GM21381 (cell line): ENCODE measurements at regions not wholly inside any gene's neighbourhood (a gene's known extent, or its start where the extent isn't known, plus 50 kb on each side); places are given as distances from the start of the nearest gene placed in this dataset.

Source experiments
- ATAC-seq: cut with Tn5 transposase; IDR thresholded peaks from one replicate; pipeline ENCODE4 v1.9.1; 2021; ENCODE audit warnings: mild to moderate bottlenecking, moderate library complexity; ENCODE audit not compliant: unreplicated experiment

DNA sequence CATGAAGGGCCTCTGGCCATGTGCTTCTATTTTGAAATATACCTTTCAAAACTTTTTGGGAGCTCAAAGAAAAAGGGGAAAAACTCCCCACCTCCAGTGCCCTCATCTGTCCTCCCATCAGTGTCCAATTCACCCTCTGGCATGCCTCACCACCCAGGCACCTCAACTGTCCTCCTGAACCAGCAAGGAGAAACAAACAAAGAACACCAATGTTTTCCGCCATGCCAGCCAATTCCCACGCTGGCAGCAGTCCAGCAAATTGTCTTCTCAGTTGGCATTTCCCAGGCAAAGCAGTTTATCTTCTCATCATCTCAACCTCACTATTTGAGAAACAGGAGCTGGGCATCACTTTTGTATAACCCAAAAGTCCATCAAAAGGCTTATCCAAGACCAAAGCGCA, 496.9 kb downstream of the SOX6 start:
- ATAC-seq, result no peak

DNA sequence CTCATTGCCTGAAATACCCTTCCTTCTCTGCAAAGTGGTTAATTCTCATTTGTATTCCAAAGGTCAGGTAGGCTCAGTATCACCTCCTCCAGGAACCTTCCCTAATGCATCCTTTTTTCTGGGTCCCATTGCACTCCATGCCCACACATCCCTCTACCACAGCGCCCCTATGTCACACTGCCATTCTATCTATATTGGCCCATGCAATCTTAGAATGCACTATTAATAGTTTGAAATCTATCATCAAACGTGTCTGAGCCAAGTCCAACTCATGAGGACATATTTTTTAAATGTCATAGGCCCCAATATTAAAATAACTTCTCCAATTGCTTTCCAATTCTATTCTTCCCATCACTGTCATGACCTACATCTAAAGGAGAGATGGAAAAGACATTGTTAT, 495.1 kb downstream of the SOX6 start:
- no peak for ATAC-seq

DNA sequence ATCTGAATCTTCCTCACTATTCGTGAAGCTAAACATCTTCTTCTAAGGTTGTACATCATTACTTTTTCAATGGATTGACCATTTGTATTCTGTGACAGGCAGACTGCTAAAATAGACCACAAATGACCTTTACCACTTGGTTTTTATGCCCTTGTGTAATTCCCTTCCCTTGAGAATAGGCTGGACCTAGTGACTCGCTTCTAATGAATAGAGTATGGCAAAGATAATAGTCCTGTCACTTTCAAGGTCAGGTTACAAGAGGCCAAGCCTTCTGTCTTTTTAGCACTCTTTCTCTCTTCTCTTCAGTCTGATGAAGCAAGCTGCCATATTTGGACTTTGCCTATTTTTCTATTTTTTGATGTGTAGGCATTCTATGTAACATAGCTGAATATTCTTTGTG, 492.9 kb downstream of the SOX6 start:
- ATAC-seq, result no peak

DNA sequence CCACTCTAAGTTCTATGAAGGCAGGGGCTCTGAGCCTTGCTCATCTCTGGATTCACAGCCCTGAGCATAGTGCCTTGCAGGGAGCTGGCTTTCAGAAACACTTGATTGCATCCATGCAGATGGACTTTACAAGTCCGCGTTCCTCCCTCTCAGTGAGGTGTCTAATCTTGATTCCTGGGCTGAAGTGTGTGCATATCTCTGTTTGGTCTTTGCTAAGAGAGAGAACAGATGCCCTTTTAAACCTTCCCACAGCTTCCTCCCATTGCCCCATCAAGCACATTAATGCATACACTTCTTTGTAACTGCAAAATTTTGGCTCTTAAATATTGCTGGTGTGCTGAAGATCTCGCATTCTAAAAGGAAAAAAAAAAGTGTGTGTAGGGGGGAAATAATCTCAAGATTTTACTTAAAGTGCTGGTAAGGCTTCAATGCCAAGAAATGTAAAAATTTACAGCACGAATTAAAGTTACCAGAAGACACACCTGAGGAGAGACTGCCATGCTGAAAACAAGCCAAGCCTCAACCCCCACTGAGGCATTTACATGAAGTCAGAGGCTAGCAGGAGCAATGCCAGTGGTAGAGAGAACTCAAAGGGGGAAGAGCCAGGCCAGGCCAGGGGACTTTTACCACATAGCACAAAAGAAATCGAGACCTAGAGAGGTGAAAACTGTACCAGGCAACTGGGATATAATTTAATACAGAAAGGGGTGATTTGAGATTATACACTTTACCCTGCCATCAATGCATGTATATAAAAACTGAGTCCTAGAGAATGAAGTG, 492.1 kb downstream of the SOX6 start:
- no peak for ATAC-seq

DNA sequence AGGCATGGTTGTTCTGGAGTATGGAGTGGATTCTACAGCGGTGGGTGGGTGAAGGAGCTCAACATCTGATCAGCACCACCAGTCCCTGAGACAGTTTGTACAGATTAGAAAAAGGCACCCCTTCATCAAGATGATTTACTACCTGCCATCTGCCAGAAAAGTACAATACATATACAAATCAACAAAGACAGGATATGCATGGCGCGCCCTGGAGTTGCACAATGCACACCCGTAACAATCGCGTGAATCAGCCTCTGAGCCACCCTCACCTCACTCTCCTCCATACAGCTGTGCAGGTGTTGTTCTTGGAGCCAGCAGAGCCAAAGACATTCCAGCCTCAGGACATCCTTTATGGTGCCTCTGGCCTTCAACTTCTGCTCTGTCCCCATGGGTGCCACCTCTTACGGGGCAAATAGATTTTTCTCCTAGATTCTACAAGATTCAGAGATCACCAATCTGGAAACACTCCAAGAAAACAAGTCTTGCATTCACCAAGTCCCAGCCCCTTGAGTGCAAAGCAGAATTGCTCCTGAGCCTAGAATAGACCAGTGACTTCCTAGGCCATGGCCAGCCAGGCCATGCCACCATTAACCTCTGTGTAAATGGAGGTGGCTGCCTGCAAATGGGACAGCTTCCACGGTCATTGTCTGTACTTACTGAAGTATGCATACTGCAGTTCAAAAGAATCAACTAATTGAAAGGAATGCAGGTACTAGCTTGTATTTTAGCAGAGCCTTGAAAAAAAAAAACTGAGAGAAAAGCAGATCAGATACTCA, 490.9 kb downstream of the SOX6 start:
- no peak for ATAC-seq

DNA sequence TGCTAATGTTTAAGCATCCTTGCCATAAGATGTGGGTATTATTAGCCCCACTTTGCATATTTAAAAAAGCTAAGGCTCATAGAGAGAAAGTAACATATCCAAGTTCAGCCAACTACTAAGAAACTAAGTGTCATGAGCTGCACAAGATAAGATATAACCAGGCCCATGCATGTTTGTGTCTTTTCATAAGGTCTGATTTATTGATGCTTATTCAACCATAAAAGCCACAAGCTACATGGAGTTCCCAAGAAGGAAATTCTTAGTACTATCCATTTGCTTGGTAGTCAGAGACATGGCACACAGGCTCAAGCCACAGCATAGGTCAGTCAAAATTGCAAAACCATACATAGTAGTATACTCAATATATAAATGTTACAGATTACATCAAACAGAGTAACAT, 488.5 kb downstream of the SOX6 start:
- no peak for ATAC-seq

DNA sequence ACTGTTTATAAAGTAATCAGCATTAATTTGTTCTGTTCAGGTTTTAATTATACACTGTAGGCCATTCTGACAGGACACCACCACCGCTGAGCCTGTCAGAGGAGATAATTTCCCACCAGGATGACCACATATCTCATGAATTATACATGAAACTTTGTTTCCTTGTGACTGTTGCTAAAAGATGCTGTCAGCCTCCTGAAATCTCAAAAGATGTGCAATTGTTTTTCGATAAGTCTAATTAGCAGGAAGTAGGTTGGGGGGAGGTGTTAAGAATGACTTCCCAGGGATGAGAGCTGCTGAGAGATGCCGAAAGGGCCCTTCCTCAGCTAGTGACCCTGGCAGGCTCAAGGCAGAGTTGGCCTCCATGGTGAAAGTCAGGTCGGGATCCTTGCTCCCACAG, 485.4 kb downstream of the SOX6 start:
- ATAC-seq, result no peak

DNA sequence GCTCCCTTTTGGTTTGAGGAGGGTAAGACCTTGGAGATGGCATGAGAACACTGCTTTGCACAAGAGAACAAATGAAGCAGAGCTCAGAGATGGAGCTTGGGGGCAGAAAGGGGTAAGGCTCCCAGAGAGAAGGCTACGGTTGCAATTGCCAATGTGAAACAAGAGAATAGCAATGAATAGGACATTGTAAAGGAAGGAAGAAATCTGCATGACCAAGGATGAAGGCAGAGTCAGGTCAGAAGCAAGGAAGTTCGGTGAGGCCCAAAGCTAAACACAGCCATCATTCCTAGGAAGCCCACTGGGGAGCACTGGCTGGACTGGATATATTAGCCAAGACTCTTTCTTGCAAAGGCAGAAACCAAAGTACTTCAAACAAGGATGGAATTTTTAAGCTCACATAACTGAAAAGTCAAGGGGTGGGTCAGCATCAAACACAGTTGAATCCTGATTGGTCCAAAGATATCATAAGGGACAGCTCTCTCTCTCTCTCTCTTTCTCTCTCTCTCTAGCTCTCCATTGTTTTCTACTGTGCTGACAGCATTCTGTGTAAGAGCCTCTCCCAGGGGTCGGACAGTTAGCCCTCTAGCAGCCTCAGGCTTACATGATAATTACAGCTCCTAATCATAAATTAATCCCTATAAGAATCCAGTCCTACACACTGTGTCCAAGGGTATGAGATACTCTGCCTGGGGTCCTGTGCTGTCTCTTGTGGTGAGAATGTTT, 484.3 kb downstream of the SOX6 start:
- no peak for ATAC-seq

DNA sequence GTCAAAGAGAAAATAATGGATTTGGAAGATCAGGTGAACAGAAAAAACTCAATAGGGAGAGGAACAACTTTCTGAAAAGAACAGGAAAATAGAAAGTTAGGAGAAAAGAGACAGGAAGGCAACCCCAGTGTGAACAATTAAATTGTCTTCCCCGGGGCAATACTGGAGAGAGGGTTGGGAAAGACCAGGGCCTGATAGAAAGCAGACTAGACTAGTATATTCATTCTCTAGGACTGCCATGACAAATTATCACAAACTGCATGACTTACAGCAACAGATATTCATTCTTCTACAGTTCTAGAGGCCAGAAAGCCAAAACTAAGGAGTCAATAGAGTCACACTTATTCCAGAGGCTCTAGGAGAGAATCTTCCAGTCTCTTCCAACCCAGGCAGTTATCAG, 482.8 kb downstream of the SOX6 start:
- ATAC-seq, result no peak

DNA sequence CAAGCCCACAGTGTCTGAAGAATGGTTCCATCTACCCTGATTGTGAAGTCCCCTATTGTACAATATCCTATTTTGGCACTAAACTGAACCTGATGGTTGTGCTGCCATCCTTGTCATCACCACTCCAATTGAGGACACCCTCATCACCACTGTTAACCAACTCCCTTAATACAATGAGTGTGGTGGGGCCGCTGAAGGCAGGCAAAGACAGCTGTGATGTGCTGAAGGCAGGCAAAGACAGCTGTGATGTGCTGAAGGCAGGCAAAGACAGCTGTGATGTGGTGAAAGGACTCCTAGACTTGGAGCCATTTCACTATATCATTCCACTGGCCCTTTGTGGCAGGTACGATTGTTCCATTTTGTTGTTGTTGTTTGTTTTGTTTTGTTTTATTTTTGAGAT, 481.6 kb downstream of the SOX6 start:
- ATAC-seq, result no peak

DNA sequence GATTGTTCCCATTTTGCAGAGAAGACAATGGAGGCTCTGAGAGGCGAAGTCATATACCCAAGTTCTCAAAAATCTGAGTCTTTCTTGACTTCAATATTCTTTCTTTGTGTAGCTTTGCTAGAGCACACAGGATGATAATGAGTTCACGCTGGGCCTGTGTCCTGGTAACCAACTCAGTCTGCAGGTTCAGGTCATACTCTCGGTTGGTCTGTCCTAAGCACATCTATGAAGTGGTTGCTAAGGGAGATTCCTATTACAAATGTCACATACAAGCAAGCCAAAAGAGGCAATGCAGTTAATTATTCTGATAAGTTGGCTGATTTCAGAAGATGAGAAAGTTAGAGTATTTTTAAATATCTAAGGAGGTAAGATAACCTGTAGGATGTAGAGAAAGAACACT, 481.0 kb downstream of the SOX6 start:
- ATAC-seq, result no peak

DNA sequence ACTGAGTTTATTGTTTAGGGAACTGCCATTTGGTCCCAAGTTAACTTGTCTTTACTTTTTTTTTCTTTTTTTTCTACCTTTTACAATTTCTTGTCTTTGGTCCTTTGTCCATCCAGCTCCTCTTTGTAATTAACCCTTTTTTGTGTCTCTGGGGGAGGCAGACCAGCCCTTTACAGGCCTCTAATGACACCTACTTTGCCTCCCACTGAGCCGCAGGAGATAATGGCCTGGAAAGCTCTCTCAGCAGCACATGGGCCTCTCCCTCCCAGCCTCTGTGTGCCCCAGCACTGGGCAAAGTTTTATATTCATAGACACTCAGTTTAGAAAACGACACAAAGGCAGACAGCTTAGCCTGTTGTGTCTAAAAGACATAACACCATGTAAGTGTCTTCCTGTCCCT, 480.4 kb downstream of the SOX6 start:
- no peak for ATAC-seq

DNA sequence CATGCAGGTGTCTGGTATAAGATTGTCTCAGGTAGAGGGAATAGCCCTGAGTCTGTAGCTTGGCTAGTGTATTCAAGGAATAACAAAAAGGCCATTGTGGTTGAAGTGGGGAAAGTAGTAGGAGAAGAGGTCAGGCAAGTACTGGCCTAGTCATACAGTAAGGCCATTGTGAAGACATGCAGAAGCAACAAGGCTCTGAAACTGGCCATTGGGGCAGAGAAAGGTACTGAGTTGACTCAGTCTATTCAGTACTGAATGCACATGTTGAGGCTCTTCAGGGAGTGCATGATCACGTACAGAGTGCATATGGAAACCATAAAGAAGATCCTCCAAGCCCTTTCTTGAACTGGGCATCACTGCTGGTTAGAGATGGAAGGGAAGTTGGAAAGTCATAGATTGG, 477.6 kb downstream of the SOX6 start:
- no peak for ATAC-seq

DNA sequence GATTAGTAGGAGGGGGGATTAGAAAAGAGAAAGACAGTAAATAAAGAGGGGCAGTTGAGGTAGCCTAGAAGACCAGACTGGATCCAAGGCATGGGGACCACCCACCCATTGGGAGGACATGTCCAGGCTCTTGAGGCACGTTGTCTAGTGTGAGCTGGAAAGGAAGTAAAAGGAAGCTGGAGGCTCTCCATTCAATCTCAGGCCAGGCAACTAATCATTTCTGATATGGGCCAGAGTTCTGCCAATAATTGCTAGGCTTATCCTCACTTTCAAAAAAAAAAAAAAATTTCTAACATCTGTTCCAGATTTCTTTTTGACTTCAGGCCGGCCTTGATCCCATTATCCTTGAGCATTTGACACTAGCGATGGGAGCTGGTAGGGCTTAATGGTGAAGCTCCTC, 476.1 kb downstream of the SOX6 start:
- no peak for ATAC-seq

DNA sequence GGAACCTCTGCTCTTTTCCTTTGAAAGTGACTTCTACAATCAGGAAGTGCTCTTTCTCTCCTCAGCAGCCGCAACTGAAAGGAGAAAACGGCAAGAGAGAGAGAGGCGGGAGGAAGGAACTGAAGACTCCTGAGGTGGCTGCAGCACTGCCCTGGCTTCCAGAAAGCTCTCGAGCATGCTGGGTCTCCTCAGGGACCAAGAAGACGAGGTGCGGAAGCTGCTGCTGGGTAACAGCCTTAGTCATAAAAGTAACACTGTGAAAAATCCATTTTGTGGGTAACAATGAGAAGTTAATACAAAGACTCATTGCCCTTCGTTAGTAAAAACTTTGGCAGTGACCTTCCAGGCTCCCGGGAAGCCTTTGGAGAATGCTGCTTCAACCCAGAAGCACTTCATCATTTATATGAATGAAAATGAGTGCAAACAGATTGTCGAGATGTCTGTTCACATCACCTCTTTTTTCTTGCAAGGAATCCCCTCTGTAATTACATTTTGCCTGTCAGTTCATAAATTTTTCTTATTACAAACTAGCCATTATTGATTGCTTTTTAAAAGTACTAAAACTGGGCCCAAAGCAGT, 473.4 kb downstream of the SOX6 start:
- ATAC-seq, result no peak

DNA sequence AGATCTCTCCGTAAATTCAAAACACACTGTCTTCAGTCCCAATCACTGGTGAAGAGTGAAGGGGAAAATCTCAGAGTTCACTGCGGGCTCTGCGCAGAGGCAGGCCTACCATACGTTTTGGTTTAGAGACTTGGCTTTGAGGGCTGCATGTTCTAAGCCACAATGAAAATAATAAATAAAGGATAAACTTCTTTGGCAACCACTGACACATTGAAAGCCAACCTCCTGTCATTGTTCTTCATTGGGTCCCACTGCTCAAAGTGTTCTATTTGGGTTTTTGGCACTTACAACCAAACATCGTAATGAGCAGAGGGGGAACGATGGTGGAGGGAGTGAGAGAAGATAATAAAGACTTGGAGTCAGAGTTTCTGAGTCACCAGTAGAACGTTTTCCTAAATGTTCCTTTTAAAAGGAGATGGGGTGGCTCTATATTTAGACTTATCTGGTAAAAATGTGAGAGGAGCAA, 472.9 kb downstream of the SOX6 start:
- no peak for ATAC-seq

DNA sequence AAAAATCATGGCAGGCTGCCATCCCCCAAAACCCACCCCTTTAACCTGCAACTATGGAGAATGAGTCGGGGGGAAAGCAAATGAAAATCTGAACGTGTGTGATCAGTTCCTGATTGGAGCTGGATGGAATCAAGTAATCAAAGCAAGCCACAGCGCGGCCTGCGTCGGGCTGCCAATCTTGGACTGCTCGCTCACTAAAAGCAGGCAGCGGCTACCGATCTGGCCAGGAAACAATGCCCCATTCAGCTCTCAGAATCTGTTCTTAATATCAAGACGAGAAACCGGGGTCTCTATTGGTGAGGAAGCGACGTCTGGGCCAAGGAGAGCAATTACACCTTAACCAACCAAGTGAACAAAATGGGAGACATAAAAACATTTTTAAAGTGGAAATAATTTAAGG, 472.2 kb downstream of the SOX6 start:
- no peak for ATAC-seq

DNA sequence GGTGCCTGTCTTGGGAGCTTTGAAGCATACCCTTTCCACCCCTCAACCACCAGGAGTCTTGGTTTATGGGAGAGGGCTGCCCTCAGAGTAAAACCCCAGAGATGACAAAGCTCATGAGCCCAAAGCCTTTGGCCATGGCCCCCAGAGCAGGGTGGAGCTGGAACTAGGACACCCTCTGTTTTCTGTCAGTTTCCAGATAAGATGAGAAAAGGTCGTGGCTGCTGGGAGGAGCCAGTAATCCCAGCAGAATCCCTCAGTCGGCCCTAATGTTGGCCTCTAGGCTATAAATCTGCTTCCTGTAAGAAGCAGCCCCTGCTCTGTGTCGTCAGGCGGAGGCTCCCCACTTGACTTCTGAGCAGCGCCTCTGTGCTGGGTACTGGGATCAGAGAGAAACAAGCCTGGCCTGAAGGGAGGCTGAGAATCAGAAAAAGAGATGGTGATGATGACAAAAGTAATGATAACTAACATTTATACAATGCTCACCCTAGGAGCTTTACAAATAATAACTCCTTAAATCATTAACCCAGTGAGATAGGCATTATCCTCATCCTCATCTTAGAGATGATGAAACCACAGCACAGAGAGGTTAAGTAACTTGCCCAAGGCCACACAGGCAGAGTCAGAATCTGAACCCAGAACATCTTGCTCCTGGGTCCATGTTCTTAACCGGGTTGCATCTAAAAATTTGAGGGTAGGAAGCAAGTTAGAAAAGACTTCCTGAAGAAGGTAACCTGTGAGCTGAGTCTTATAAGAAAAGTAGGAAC, 471.4 kb downstream of the SOX6 start:
- no peak for ATAC-seq

DNA sequence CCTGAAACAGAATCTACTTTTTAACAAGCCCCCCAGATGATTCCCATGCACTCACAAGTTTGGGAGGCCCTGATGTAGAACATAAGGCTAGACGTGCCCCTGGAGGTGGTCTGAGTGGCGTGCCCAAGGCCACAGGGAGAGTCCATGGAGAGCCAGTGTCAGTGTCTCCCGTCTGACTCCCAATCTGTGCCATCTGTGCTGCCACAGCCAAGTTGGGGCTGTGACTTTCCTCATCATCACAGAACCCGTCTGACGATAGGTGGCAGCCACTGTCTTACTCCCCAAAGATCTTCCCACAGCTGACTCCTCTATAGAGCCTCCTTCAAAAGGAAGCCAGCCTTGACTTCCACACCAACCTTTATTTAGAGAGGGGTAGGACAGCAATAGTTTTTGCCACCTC, 470.5 kb downstream of the SOX6 start:
- no peak for ATAC-seq

DNA sequence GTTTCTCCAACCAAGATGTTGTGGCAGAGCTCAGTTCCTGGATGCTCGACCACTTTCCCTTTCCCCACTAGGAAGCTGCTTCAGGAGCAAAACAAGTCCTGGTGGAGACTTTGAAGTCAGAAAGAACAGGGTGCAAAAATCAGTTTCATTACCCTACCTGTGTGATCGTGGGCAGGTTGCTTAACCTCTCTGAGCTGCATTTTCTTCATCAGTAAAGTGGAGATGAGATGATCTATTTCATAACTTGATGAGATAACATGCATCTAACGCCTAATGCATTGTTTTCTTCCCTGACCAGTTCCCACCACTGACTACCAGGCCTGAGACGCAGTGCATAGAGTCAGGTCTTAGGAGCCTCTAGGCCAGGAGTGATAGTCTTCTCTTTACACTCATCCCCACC, 470.0 kb downstream of the SOX6 start:
- ATAC-seq, result no peak

DNA sequence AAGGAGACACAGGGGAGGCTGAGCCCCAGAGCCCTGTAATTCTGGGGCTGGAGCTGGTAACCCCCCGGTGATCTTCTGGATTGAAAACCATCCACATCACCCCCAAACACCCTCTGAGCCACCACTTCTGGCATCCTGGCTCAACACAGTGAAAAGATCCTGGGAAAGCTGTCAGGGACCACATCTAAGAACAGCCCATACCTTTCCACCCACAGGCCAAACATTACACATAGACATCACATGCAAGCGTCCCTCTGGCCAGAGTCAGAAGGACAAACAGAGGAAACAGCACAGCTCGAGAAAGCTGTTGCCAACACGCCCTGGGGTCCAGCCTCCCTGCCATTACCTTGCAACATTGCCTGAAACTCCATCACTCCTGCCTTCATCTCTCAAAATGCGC, 469.5 kb downstream of the SOX6 start:
- ATAC-seq, result no peak
